ENCODE measurements at regions not wholly inside any gene's neighbourhood (a gene's known extent, or its start where the extent isn't known, plus 50 kb on each side); places are given as distances from the start of the nearest gene placed in this dataset.

- Histone ChIP-seq H3K27me3 (ENCODE audit: insufficient read depth, low read depth) (peaks cover 22% of the 10 kb centered on the region; the same call in 1 of the 2 replicates), H3K4me3 (IDR thresholded peaks at IDR 0.05; ENCODE audit: insufficient read depth, low read depth, low read length) (no peak overlapping the region), H3K79me2 (ENCODE audit: insufficient read depth, low read depth) (no peaks in the 10 kb centered on the region), H4K20me1 (ENCODE audit: insufficient read depth) (no peaks in the 10 kb centered on the region), H2AFZ (ENCODE audit: low read depth) (no peak overlapping the region), H3K4me1 (ENCODE audit: low read depth, poor library complexity, severe bottlenecking) (no peaks in the 10 kb centered on the region), H3K27ac (no peak overlapping the region), H3K4me2 (no peak overlapping the region), H3K9ac (no peak overlapping the region), H3K36me3 (ENCODE audit: insufficient read depth) (no peaks in the 10 kb centered on the region)
- TF ChIP-seq CTCF (conservative IDR thresholded peaks at IDR 0.05; ENCODE audit: low read depth, low read length): no peak
Measured at GRCh38 chr19:5237939-5238480, 102.6 kb downstream of the PTPRS start.

GRCh38 chr19:5237190-5237780 lies 103.3 kb downstream of the PTPRS start:
- H4K20me1 ChIP-seq (ENCODE audit: insufficient read depth): no peaks in the 10 kb centered on the region

GRCh38 chr19:5235458-5236219 lies 105.0 kb downstream of the PTPRS start:
- no peak overlapping the region for H3K9ac ChIP-seq
- H3K79me2 ChIP-seq (ENCODE audit: insufficient read depth, low read depth): no peaks in the 10 kb centered on the region
- no peaks in the 10 kb centered on the region for H3K36me3 ChIP-seq (ENCODE audit: insufficient read depth)
- H3K27me3 ChIP-seq (ENCODE audit: insufficient read depth, low read depth): peaks cover 13% of the 10 kb centered on the region; the same call in 1 of the 2 replicates
- H3K4me1 ChIP-seq (ENCODE audit: low read depth, poor library complexity, severe bottlenecking): no peaks in the 10 kb centered on the region
- TF ChIP-seq CTCF (conservative IDR thresholded peaks at IDR 0.05; ENCODE audit: low read depth, low read length): no peak
- no peak overlapping the region for H3K4me3 ChIP-seq (IDR thresholded peaks at IDR 0.05; ENCODE audit: insufficient read depth, low read depth, low read length)
- no peak overlapping the region for H2AFZ ChIP-seq (ENCODE audit: low read depth)
- no peak overlapping the region for H3K27ac ChIP-seq
- no peak overlapping the region for H3K4me2 ChIP-seq
- H4K20me1 ChIP-seq (ENCODE audit: insufficient read depth): no peaks in the 10 kb centered on the region

More at GRCh38 chr19:5237190-5237780, 103.3 kb downstream of the PTPRS start:
- Histone ChIP-seq H3K27ac (no peak overlapping the region), H3K27me3 (ENCODE audit: insufficient read depth, low read depth) (peaks cover 22% of the 10 kb centered on the region; the same call in 1 of the 2 replicates), H2AFZ (ENCODE audit: low read depth) (no peak overlapping the region), H3K4me2 (no peak overlapping the region), H3K4me3 (IDR thresholded peaks at IDR 0.05; ENCODE audit: insufficient read depth, low read depth, low read length) (no peak overlapping the region), H3K9ac (no peak overlapping the region), H3K4me1 (ENCODE audit: low read depth, poor library complexity, severe bottlenecking) (no peaks in the 10 kb centered on the region), H3K79me2 (ENCODE audit: insufficient read depth, low read depth) (no peaks in the 10 kb centered on the region), H3K36me3 (ENCODE audit: insufficient read depth) (no peaks in the 10 kb centered on the region)
- no peak for TF ChIP-seq CTCF (conservative IDR thresholded peaks at IDR 0.05; ENCODE audit: low read depth, low read length)

- H3K4me1 ChIP-seq (ENCODE audit: low read depth, poor library complexity, severe bottlenecking): no peaks in the 10 kb centered on the region
- H3K27me3 ChIP-seq (ENCODE audit: insufficient read depth, low read depth): peaks cover 8% of the 10 kb centered on the region; the same call in 1 of the 2 replicates
- H2AFZ ChIP-seq (ENCODE audit: low read depth): no peak overlapping the region
- H3K79me2 ChIP-seq (ENCODE audit: insufficient read depth, low read depth): no peaks in the 10 kb centered on the region
- no peak overlapping the region for H3K9ac ChIP-seq
- H4K20me1 ChIP-seq (ENCODE audit: insufficient read depth): no peaks in the 10 kb centered on the region
- no peak for TF ChIP-seq CTCF (conservative IDR thresholded peaks at IDR 0.05; ENCODE audit: low read depth, low read length)
- no peak overlapping the region for H3K4me2 ChIP-seq
- H3K36me3 ChIP-seq (ENCODE audit: insufficient read depth): no peaks in the 10 kb centered on the region
- H3K27ac ChIP-seq: no peak overlapping the region
- no peak overlapping the region for H3K4me3 ChIP-seq (IDR thresholded peaks at IDR 0.05; ENCODE audit: insufficient read depth, low read depth, low read length)
Measured at GRCh38 chr19:5234412-5234811, 106.2 kb downstream of the PTPRS start.

Data from KMS-11 (cell line).